Endometrial microvascular endothelial cells (primary cell): ENCODE measurements at regions not wholly inside any gene's neighbourhood (a gene's known extent, or its start where the extent isn't known, plus 50 kb on each side); places are given as distances from the start of the nearest gene placed in this dataset.

Experiments used
- in situ Hi-C: cut with HindIII; loops from 2 replicates; pipeline ENCODE4 v1.10.0; 2017; ENCODE audit warnings: low sequenced_read_pairs, low pct_unique_long_range_greater_than_20kb; ENCODE audit errors: inconsistent ontology term

- in situ Hi-C loops = no loop called here
Observed at GRCh38 chr13:107738004-107738403, 477.3 kb downstream of the LIG4 start.

GRCh38 chr13:107736731-107737130, 478.6 kb downstream of the LIG4 start:
- in situ Hi-C loops = no loop called here

- in situ Hi-C loops = no loop called here
Observed at GRCh38 chr13:107736170-107736569, 479.2 kb downstream of the LIG4 start.

GRCh38 chr13:107734891-107735625, 480.3 kb downstream of the LIG4 start:
- in situ Hi-C loops = no loop called here

- in situ Hi-C loops = no loop called here
Observed at GRCh38 chr13:107733276-107733675, 482.1 kb downstream of the LIG4 start.

GRCh38 chr13:107730813-107731212, 484.5 kb downstream of the LIG4 start:
- in situ Hi-C loops = no loop called here

GRCh38 chr13:107721125-107721869, 494.0 kb downstream of the LIG4 start:
- in situ Hi-C loops = no loop called here

- in situ Hi-C loops = no loop called here
Observed at GRCh38 chr13:107716741-107717140, 498.6 kb downstream of the LIG4 start.

- in situ Hi-C loops = no loop called here
Observed at GRCh38 chr13:107716241-107716640, 499.1 kb downstream of the LIG4 start.

GRCh38 chr13:107715496-107715895, 499.8 kb downstream of the LIG4 start:
- in situ Hi-C loops = no loop called here

- in situ Hi-C loops = no loop called here
Observed at GRCh38 chr13:107713314-107713713, 502.0 kb downstream of the LIG4 start.

- in situ Hi-C loops = no loop called here
Observed at GRCh38 chr13:107712145-107712860, 503.0 kb downstream of the LIG4 start.

GRCh38 chr13:107690181-107690580, 525.2 kb downstream of the LIG4 start:
- in situ Hi-C loops = no loop called here

- in situ Hi-C loops = no loop called here
Observed at GRCh38 chr13:107685876-107686275, 529.5 kb downstream of the LIG4 start.

GRCh38 chr13:107681600-107681999, 533.7 kb downstream of the LIG4 start:
- in situ Hi-C loops = no loop called here

- in situ Hi-C loops = no loop called here
Observed at GRCh38 chr13:107680115-107680514, 535.2 kb downstream of the LIG4 start.

- in situ Hi-C loops = no loop called here
Observed at GRCh38 chr13:107678075-107678689, 537.2 kb downstream of the LIG4 start.

- in situ Hi-C loops = no loop called here
Observed at GRCh38 chr13:107675847-107676550, 539.3 kb downstream of the LIG4 start.
